GM11168 (cell line): ENCODE measurements at regions not wholly inside any gene's neighbourhood (a gene's known extent, or its start where the extent isn't known, plus 50 kb on each side); places are given as distances from the start of the nearest gene placed in this dataset.

Experiments
- in situ Hi-C: fragments of 300-500 bp; cut with MboI; formaldehyde crosslinking; loops from one replicate; pipeline ENCODE4 v1.12.0; 2022; ENCODE audit warnings: low sequenced_read_pairs; ENCODE audit not compliant: unreplicated experiment

- in situ Hi-C loops = no loop called here
These were observed 155.8 kb upstream of the FRMD4B start for GRCh38 chr3:69541711-69542088.

GRCh38 chr3:69540706-69541581, 155.1 kb upstream of the FRMD4B start:
- in situ Hi-C loops = no loop called here

DNA sequence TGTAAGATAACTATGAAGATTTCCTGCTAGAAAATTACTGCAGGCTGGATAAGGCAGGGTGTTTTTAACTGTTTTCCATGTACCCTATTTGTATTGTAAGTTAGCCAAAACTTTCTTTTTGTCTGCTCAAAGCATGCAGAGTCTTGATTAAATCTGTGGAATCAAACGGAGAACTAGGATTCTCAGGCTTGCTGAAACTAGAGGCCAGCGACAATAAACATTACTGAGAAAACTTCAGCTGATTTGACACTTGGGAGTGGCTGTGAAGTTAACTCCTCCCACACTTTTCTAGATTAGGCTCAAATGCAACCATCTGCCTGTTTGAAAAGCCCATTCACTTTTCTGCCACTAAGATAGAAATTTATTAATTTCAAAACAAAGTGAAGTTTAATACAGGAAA, 153.2 kb upstream of the FRMD4B start:
- in situ Hi-C loops = no loop called here

DNA sequence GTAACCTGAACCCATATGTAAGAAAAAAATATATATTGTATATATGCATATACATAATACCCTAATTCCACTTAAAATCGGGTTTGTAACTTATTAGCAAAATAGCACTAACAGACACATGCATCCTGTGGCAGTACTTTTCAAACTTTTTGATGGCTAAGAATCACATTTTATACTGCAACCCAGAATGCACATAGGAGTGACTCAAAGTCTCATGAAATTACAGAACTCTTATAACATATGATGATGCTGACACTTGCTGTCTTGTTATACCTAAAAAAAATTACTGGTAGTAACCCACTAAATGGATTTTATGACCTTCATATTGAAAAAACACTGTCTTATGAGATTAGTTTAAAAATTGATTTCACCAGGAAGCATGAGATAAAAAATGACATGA, 152.4 kb upstream of the FRMD4B start:
- in situ Hi-C loops = no loop called here

GRCh38 chr3:69536306-69537020, 150.6 kb upstream of the FRMD4B start:
- in situ Hi-C loops = no loop called here

DNA sequence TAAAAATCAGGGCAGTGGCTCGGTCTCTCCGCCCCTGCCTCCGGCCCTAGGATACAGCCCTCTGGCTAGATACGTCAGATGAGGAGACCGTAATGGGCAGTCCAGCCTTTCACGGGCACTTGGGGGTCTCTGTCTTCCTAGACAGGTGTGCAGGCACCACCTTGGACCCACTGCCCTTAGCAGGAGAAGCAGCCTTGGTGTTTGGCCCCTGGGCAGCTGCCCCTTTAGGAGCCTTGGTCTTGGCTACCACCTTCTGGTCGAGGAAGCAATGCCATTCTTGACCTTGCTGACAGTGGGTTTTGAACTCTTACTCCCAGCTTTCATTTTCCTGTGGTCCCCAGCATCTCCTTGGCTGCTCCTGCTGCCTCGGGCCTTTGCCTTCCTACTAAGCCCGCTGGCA, 149.7 kb upstream of the FRMD4B start:
- in situ Hi-C loops = no loop called here

DNA sequence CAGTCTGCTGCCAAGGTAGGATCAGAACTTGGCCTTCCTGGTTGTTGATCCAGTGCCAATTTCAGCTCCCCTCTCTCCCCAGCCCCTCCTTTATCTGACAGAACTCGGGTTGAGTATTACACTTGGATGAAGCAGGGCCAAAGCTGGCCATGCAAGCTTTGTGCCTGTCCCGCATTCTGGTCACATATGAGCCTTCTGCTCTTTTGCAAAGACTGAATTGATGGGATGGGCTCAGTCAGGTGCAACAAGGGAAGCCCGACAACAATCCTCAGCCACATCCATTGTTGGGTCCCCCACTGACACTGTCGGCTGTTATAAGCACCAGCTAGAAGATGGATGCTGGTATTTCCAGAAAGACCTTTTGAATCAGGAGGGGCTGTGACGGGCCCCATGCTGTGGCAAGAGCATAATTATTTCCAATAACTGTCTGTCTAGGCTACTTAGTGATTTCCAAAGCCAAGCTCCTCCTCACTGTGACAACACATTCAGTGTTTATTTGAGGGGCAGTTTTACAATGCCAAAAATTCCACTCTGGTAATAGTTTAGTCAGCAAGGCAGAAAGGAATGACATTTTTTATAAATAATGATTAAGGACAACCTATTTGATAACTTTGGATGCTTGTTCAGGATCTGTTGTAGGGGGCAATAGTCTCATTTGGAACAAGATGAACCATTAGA, 146.8 kb upstream of the FRMD4B start:
- in situ Hi-C loops = no loop called here

GRCh38 chr3:69531576-69532546, 146.0 kb upstream of the FRMD4B start:
- in situ Hi-C loops = no loop called here

DNA sequence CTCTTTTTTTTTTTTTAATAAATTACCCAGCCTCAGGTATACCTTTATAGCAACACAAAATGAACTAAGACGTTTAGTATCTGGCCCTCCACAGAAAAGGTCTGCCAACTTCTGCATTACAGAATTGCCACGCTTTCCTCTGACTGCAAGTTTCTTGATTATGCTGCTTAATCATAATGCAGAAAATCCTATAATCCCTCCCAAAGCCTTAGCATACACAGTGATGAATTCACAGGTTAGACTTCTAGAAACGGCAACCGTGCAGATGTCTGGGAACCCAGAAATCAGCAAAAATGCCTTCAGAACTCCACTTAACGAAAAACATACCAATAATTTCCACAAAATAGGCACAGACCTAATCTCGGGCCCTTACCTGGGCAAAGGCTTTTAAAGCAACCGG, 144.7 kb upstream of the FRMD4B start:
- in situ Hi-C loops = no loop called here

- in situ Hi-C loops = no loop called here
These were observed 141.6 kb upstream of the FRMD4B start for GRCh38 chr3:69527498-69527897.

GRCh38 chr3:69524816-69525215, 138.9 kb upstream of the FRMD4B start:
- in situ Hi-C loops = no loop called here

GRCh38 chr3:69521286-69521685, 135.4 kb upstream of the FRMD4B start:
- in situ Hi-C loops = no loop called here

GRCh38 chr3:69511361-69511760, 125.5 kb upstream of the FRMD4B start:
- in situ Hi-C loops = no loop called here

DNA sequence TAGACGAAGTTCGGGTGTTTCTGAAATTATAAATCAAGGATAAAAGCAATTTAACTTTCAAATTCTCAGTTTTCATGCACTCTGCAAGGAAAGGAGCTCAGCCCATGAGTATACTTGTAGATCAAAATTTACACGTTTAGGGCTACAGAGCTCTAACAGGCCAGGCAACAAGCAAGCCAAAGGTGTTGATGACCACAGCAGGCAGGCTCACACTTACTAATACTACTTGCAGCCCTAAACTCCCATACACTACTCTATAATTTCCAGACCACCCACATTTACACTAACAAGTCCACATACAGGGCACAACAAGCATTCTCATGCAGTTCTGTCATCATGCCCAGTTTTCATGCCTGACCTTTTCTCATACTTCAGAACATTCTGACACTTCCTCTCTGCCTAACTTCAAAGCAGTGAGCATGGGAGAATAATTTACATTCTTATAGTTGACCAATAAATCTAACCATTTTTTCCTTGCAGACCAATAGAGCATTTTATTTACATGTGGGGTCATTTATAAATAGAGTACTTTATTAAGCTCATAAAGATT, 124.7 kb upstream of the FRMD4B start:
- in situ Hi-C loops = no loop called here

- in situ Hi-C loops = no loop called here
These were observed 123.4 kb upstream of the FRMD4B start for GRCh38 chr3:69509288-69509687.

DNA sequence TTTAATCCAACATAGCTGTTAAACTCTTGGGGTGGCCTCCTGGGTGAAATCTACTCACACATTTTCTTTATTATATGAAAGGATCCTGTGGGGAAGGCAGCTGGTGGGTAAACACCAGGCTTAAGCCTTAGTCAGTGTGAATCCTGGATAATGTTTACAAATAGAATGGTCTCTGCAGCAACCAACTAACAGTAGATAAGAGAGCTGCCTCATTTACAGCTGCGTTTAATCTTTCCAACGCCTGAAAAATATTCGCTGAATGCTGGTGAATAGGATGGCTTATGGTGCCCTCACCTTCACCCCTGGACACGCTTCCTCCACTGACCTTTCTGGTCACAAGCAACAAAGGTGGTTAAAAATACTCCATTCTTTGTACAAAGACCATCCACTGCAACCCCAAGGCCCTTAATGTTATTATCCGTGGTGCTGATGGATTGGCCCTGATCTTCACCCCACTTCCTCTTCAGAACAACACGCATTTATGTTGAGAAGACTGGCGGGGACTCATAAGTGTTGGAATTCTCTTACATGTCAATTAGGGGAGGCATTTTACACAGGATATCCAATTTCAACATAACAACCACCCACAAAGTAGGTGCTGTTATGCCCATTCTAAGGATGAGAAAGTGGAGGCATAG, 120.0 kb upstream of the FRMD4B start:
- in situ Hi-C loops = no loop called here

DNA sequence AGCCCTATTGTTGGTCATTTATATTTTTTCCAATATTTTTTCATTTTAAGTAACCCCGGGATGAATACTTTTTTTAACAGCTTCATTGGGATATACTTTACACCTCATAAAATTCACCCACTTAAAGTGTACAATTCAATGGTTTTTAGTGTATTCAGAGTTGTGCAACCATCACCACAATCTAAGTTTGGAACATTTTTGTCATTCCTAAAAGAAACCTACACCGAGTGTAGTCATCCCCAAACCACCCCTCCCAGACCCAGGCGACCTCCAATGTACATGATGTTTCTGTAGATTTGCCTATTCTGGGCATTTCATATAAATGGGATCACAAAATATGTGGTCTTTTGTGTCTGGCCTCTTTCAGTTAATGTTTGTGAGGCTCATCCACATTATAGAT, 118.3 kb upstream of the FRMD4B start:
- in situ Hi-C loops = no loop called here

DNA sequence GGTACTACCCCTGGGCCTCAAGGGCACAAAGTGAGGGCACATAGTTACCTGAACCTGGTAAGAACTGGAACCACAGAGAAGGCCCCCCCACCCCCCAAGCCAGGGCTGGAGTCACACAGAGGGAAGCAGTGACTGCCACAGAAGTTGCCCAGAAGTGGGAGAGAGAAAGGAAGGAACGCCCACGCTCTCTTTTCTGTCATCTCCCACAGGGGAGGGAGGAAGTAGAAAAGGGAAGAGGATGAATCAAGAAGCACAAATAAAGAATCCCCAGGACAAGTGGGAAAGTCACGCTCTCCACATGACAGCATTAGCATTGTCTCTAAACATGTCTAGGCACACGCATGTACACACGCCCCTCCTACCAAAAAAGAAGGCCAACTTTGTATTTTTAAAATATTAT, 114.7 kb upstream of the FRMD4B start:
- in situ Hi-C loops = no loop called here

DNA sequence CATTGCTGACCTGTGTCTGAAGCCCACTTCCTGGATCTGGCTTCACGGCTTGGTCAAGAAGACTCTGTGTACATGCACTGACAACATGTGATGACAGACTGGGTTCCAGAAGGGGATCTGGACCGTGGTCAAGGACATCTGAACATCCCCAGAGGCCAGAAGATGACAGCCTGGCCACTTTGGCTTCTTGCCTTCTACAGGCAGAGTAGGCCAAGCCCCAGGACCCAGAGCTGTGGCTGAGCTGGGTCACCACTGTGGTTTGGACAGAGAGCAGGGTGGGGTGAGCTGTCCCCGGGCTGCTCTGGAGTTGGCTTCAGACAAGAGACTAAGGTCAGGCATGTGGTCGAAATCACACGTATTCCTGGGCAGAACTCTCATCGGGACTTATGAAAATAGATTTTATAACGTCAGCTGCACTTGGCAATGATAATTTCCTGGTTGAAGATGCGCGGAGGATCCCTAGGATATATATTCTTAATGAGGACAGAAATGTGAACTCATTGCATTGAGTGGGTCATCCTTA, 114.1 kb upstream of the FRMD4B start:
- in situ Hi-C loops = no loop called here
